Thyroid gland (tissue), 4 donors: ENCODE measurements at regions not wholly inside any gene's neighbourhood (a gene's known extent, or its start where the extent isn't known, plus 50 kb on each side); places are given as distances from the start of the nearest gene placed in this dataset.

Experiments
- CTCF ChIP-seq, 6 experiments: fragments of 200-600 bp in 3 of 6; fragments of 450-650 bp in 3 of 6; sonication (generic) in 3 of 6; IDR thresholded peaks; one replicate each; pipeline ENCODE4 v1.5.1; 2016 to 2019; ENCODE audit warnings: antibody characterized with exemption in 6 of 6, mild to moderate bottlenecking in 2 of 6, inconsistent platforms in 1 of 6, moderate library complexity in 1 of 6
- POLR2A ChIP-seq, 2 donors: fragments of 450-650 bp; IDR thresholded peaks; one replicate each; pipeline ENCODE4 v1.6.1; 2017; ENCODE audit warnings: antibody characterized with exemption in 2 of 2, mild to moderate bottlenecking in 2 of 2, moderate library complexity in 1 of 2

DNA sequence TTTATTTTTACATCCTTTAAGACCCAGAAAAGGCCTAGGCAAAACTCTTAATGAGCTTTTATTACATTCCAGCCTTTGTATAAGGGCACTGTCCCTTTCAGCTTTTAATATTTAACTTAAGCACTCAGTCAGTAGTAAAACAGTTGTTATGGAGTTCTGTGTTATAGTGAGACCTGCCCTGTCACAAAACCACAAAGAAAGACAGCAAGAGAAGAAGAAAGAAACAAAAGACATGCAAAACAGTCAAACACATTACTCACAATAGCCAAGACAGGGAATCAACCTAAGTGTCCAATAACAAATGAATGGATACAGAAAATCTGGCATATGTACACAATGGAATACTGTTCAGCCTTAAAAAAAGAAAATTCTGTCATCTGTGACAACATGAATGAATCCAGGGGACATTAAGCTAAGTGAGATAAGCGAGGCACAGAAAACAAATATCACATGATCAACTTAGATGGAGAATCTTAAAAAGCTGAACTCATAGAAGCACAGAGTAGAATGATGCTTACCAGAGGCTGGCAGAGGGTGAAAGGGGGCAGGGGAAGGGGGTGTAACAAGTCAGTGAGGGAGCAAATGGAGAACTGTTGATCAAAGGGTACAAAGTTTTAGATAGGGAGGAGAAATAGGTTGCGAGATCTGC lies 63.8 kb upstream of the CCNG1 start:
- TF ChIP-seq CTCF (IDR thresholded peaks at IDR 0.05) (no peak), POLR2A (IDR thresholded peaks at IDR 0.05) (no peak)
